ENCODE measurements at regions not wholly inside any gene's neighbourhood (a gene's known extent, or its start where the extent isn't known, plus 50 kb on each side); places are given as distances from the start of the nearest gene placed in this dataset.

DNA sequence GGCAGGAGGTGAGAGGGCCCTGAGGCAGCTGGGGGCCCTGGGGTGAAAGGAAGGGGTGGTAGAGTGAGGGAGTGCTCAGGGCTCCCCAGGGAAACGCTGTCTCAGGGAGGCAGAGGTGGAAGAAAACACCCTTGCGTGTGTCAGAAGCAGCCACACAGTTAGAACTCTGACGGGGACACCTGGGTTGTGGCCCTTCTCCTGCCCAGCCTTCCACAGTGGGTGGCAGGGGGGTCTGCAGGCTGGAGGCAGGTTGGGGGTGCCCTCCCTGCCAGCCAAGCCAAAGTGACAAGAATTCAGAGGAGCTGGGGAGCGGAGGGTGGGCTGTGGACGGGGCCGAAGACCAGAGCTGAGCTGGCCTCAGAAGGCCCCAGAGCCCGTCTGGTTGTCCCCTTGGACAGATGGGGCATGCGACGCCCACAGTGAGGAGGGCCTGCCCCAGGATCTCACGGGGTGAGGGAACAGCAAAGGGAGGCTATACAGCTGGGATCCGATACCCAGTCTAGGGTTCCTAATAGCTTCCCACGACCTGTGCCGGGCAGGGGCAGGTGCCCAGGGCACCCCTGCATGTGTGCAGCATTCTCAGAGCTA, 105.2 kb upstream of the ADRA2C start:
- no peak for DNase-seq
- TF ChIP-seq GATA1 (IDR thresholded peaks at IDR 0.05; ENCODE audit: low read depth, low read length) (no peak), POLR2A (IDR thresholded peaks at IDR 0.05; ENCODE audit: low read length) (no peak)

- TF ChIP-seq GATA1 (IDR thresholded peaks at IDR 0.05; ENCODE audit: low read depth, low read length) (no peak), POLR2A (IDR thresholded peaks at IDR 0.05; ENCODE audit: low read length) (no peak)
- DNase-seq: no peak
Observed at GRCh38 chr4:3660086-3660927, 105.9 kb upstream of the ADRA2C start.

DNA sequence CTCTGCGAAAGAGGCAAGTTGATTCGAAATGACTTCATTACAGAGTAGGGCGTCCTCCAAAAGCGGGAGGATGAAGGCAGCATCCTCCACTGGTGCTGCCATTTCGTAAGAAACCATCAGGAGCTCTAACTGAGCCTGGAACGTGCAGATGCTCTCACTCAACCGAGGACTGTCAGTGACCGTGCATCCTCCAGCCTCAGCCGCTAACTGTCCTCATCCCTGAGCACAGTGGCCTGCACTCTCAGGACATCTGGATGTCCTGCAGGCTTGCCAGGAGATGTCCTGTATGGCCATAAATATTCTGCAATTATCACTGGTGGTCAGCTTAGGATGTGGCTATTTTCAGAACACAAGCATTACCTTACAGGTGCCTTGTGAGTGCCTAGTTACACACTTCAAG, 107.1 kb upstream of the ADRA2C start:
- TF ChIP-seq GATA1 (IDR thresholded peaks at IDR 0.05; ENCODE audit: low read depth, low read length) (no peak), POLR2A (IDR thresholded peaks at IDR 0.05; ENCODE audit: low read length) (no peak)
- no peak for DNase-seq

- TF ChIP-seq POLR2A (IDR thresholded peaks at IDR 0.05; ENCODE audit: low read length) (no peak), GATA1 (IDR thresholded peaks at IDR 0.05; ENCODE audit: low read depth, low read length) (no peak)
- no peak for DNase-seq
Observed at GRCh38 chr4:3658530-3658913, 107.7 kb upstream of the ADRA2C start.

- DNase-seq: no peak
- TF ChIP-seq GATA1 (IDR thresholded peaks at IDR 0.05; ENCODE audit: low read depth, low read length): no peak
- no peak for TF ChIP-seq POLR2A (IDR thresholded peaks at IDR 0.05; ENCODE audit: low read length)
Observed at GRCh38 chr4:3657902-3658529, 108.2 kb upstream of the ADRA2C start.

- no peak for DNase-seq
- TF ChIP-seq POLR2A (IDR thresholded peaks at IDR 0.05; ENCODE audit: low read length) (no peak), GATA1 (IDR thresholded peaks at IDR 0.05; ENCODE audit: low read depth, low read length) (no peak)
Observed at GRCh38 chr4:3656416-3657356, 109.5 kb upstream of the ADRA2C start.

DNA sequence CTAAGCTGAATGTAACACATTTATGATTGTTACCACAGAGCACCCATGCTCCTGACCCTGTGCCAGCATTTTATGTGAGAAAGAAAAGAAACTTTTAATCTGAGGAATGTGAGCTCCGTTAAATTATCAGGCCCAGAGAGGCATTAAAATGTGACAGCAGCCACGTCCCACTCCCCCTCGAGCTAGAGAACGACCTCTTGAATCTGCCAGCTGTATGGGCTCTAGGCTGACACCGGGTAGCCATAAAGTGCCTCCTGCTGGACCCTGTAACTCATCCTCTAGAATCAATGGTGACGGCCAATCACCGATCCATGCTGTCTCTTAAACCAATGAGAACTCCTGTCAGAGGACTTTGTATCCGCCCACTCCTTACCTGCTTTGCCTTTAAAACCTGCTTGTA, 110.2 kb upstream of the ADRA2C start:
- TF ChIP-seq GATA1 (IDR thresholded peaks at IDR 0.05; ENCODE audit: low read depth, low read length) (no peak), POLR2A (IDR thresholded peaks at IDR 0.05; ENCODE audit: low read length) (no peak)
- DNase-seq: no peak

- no peak for DNase-seq
- TF ChIP-seq POLR2A (IDR thresholded peaks at IDR 0.05; ENCODE audit: low read length) (no peak), GATA1 (IDR thresholded peaks at IDR 0.05; ENCODE audit: low read depth, low read length) (no peak)
Observed at GRCh38 chr4:3655485-3655884, 110.7 kb upstream of the ADRA2C start.

DNA sequence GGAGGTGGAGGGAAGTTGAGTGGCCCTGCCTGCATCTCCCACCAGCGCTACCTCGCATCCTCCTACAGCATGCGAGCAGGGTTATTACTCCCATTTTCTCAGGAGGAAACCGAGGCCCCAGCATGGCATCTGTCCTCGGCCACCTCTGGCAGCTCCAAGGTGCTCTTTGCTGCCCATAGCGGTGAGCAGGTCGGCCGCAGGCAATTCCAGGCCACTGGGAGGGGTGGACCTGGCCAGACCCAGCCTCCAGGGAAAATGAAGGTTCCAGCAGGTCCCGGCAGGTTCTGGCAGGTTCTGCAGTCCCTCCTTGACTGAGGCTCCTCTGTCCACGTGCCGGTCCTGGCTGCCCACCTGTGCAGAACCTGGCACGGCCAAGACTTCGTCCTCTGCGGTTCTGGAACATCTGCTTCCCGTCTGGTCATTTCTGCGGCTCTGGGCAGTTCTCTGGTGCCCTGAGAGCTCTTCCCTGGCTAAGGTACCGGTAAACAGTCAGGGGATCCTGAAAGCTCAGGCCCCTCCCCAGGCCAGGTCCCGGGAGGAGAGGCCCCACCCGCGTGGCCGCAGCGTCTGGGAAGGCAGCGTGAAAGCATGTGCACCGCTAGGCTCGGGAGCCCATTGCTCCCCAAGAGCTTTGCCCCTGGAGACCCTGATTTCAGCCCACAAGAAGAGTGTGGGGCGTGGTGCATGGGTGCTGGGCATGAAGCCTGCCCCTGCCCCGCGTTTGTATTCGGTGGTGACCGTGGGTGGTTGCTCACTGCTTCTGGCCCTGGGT, 112.0 kb upstream of the ADRA2C start:
- DNase-seq: no peak
- TF ChIP-seq POLR2A (IDR thresholded peaks at IDR 0.05; ENCODE audit: low read length): no peak
- no peak for TF ChIP-seq GATA1 (IDR thresholded peaks at IDR 0.05; ENCODE audit: low read depth, low read length)

DNA sequence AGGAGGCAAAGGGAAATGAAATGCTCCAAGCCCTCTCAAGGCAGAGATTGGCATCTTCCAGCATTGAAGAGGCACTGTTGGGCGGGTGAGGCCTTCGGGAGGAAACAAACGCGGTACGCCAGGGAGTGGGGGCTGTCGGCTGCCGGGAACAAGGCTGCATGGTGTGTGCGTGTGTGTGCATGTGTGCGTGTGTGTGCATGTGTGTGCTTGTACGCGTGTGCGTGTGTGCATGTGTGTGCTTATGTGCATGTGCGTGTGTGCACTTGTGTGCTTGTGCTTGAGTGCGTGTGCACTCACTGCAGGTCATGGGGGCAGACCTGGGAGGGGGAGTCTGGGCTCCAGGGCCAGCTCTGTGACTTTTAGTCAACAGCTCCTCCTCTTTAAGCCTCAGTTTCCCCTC, 113.6 kb upstream of the ADRA2C start:
- TF ChIP-seq GATA1 (IDR thresholded peaks at IDR 0.05; ENCODE audit: low read depth, low read length) (no peak), POLR2A (IDR thresholded peaks at IDR 0.05; ENCODE audit: low read length) (no peak)
- no peak for DNase-seq

DNA sequence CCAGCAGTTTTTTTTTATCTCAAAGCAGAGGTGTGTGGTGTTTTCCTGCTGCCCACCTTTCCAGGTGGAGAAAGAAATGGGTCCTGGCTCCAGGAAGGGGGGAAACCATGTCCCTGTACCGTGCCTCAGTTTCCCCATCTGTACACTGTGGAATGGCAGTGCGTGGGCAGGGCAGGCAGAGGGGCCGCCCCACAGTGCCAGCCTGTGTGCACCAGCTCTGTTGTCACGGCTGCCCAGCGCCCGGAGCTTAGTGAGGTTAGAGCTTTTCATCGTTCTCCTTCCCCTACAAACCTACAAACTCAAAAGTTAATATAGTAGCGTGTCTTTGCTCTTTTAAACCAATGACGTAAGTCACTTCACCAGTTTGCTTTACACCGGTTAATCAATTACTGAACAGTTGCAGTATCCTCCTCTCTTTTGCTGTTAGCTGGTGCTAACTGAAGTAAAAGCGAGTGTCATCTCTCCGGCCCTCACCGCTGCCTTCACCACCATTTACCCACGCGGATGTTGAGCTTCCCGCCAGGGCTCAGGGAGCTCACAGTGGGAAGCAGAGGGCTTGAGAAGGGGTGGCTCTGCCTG, 114.8 kb upstream of the ADRA2C start:
- TF ChIP-seq POLR2A (IDR thresholded peaks at IDR 0.05; ENCODE audit: low read length) (no peak), GATA1 (IDR thresholded peaks at IDR 0.05; ENCODE audit: low read depth, low read length) (no peak)
- no peak for DNase-seq

DNA sequence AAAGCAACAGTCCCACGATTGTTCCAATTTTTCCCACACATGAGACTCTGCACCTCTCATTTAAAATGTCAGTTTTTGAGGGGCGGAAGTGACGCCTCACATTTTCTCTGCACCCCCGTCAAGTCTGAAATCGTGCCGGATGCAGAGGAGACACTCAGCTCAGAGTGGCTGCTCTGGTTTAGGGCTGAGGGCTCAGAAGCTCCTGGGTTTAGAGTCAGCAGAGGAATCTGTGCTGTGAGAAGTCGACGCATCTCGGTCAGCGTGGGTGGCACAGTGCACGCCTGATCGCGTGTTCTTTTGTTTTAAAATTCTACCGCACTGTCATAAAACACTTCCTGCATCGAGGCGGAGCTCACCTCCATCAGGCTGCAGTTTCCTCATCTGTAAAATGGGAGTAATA, 116.7 kb upstream of the ADRA2C start:
- DNase-seq: no peak
- no peak for TF ChIP-seq POLR2A (IDR thresholded peaks at IDR 0.05; ENCODE audit: low read length)
- TF ChIP-seq GATA1 (IDR thresholded peaks at IDR 0.05; ENCODE audit: low read depth, low read length): no peak

- DNase-seq: no peak
Observed at GRCh38 chr4:3648731-3649130, 116.5 kb upstream of the LRPAP1 start.

More at GRCh38 chr4:3648731-3649130, 116.5 kb upstream of the LRPAP1 start:
- TF ChIP-seq POLR2A (IDR thresholded peaks at IDR 0.05; ENCODE audit: low read length): no peak
- no peak for TF ChIP-seq GATA1 (IDR thresholded peaks at IDR 0.05; ENCODE audit: low read depth, low read length)

Data from erythroblast (primary cell).